Body of pancreas (tissue), 4 donors: ENCODE measurements at regions not wholly inside any gene's neighbourhood (a gene's known extent, or its start where the extent isn't known, plus 50 kb on each side); places are given as distances from the start of the nearest gene placed in this dataset.

Source experiments
- ATAC-seq: fragments of 150-250 bp; one replicate; pipeline ENCODE4 v1.9.1; 2016
- DNase-seq, 4 donors: peaks; one replicate each; pipeline ENCODE4 v3.0.0-alpha.2; 2019
- H3K27ac ChIP-seq, 4 donors: fragments of 200-600 bp; sonication (generic); 1 replicate in 3 of 4; 2 replicates in 1 of 4; pipeline versions ENCODE4 v1.5.1 to v1.6.1; 2016 to 2019; ENCODE audit warnings: mild to moderate bottlenecking in 1 of 4, mixed read lengths in 1 of 4, moderate library complexity in 1 of 4
- H3K27me3 ChIP-seq, 2 donors: fragments of 200-600 bp; sonication (generic); one replicate each; pipeline ENCODE4 v1.6.0; 2016; ENCODE audit warnings: mild to moderate bottlenecking in 1 of 2
- H3K36me3 ChIP-seq, 2 donors: fragments of 200-600 bp; sonication (generic); replicated peaks in 1 of 2; 2 replicates each; pipeline ENCODE4 v1.5.1; 2016; ENCODE audit warnings: low read depth in 2 of 2; ENCODE audit not compliant: insufficient read depth in 1 of 2
- H3K4me1 ChIP-seq: fragments of 200-600 bp; sonication (generic); one replicate; pipeline ENCODE4 v1.6.0; 2016
- H3K4me3 ChIP-seq, 2 donors: fragments of 200-600 bp; sonication (generic); 1 replicate in 1 of 2; 2 replicates in 1 of 2; pipeline ENCODE4 v1.5.1; 2016 to 2019
- H3K9me3 ChIP-seq, 3 donors: fragments of 200-600 bp; sonication (generic); 1 replicate in 2 of 3; 2 replicates in 1 of 3; pipeline ENCODE4 v1.5.1; 2016
- CTCF ChIP-seq, 7 experiments: fragments of 450-650 bp in 4 of 7; fragments of 200-600 bp in 3 of 7; sonication (generic) in 3 of 7; IDR thresholded peaks; one replicate each; pipeline ENCODE4 v1.5.1; 2016 to 2019; ENCODE audit warnings: antibody characterized with exemption in 7 of 7
- POLR2A ChIP-seq, 3 donors: fragments of 450-650 bp; IDR thresholded peaks; one replicate each; pipeline ENCODE4 v1.6.1; 2016; ENCODE audit warnings: antibody characterized with exemption in 3 of 3, mild to moderate bottlenecking in 2 of 3
- WGBS, 2 donors: methylation state at CpG; one replicate each; pipeline ENCODE4 v1.1.5; 2017; 5-methylcytosine and 5-hydroxymethylcytosine counted together
- intact Hi-C: fragments of 100-400 bp; cut with DNase I; formaldehyde crosslinking; loops from one replicate; pipeline ENCODE4 v1.15.1; 2023

DNA sequence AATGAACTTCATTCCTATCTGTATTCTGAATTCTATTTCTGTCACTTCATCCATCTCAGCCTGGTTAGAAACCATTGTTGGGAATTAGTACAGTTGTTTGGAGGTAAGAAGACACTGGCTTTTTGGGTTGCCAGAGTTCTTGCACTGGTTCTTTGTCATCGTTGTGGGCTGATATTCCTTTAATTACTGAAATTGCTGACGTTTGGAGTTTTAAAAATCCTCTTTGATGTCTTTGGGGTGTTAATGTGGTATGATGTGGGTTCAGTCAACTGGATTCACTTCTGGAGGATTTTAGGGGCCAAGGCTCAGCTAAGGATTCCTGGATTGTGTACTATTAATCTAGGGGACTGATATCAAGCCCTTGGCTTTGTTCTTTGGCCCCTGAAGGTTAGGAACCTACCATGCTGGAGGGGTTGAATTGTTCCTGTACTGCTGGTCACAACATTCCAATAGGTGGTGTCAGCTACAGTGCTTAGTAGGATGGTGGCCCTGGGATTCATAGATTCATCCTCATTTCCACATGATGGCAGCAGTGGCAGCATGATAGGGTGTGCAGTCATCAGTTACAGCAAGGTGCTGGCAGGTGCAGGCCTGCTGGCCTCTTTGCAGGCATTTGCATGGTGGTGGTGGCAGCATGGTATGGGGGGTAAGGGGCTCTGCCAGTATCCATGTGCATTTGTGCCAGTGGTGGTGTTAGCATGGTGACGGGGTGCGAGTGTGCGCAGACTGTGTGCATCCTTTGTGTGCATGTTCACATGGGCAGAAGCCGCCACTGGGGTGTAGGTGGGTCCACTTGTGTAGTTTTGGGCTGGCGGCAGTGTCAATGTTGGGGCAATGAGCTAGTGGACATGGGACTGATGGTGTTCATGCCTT is 301.3 kb downstream of the TEX13C start:
- H3K36me3 ChIP-seq = no peaks in the 10 kb centered on the region
- H3K9me3 ChIP-seq = no peaks in the 10 kb centered on the region
- intact Hi-C loops = no loop called here
- no peaks in the 10 kb centered on the region for H3K27me3 ChIP-seq
- TF ChIP-seq CTCF (IDR thresholded peaks at IDR 0.05) (no peak), POLR2A (IDR thresholded peaks at IDR 0.05) (no peak)
- H3K4me3 ChIP-seq = no peak overlapping the region
- no peak overlapping the region for H3K27ac ChIP-seq
- H3K4me1 ChIP-seq = no peaks in the 10 kb centered on the region
- 77 to 81% methylated on average over 6 to 7 of the region's 7 CpGs for WGBS, 2 donors
- DNase-seq (no peak), ATAC-seq (no peak)

DNA sequence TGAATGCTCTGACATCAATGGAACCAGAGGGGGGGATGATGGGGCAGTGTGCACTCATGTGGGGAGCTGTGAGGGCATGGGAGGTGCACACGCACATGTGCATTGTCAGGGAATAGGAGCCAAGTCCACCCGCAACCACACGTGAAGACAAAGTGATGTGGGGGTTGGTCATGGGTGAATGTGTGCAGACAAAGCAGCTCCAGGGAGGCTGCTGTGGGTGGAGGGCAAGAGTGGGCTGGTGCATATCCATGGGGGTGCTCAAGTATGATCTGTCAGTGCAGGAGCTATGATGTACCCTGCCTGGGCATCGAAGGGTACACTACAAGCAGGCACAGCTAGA is 301.9 kb downstream of the TEX13C start:
- WGBS, 2 donors = 88 to 89% methylated on average over 3 to 4 of the region's 4 CpGs
- Histone ChIP-seq H3K27me3 (no peaks in the 10 kb centered on the region), H3K27ac (no peak overlapping the region), H3K4me3 (no peak overlapping the region), H3K36me3 (no peaks in the 10 kb centered on the region), H3K4me1 (no peaks in the 10 kb centered on the region), H3K9me3 (no peaks in the 10 kb centered on the region)
- no peak for TF ChIP-seq CTCF (IDR thresholded peaks at IDR 0.05)
- TF ChIP-seq POLR2A (IDR thresholded peaks at IDR 0.05) = no peak
- DNase-seq (no peak), ATAC-seq (no peak)
- intact Hi-C loops = no loop called here

DNA sequence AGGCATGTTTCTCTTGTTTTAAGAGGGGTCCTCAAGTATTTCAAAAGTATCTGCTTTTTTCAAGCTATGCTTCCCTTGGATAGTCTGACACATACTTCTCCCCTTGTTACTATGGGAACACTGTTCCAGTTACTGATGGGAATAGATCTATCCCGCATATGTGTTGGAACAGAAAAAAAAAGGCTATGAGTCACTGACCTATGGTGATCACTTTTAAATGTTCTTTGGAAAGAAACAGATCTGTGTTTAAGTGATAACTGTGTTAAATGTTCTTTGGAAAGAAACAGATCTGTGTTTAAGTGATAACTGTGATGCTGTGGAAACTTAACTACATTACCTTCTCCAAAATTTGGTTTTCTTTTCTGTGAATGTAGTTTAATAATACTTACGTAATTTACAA is 303.2 kb downstream of the TEX13C start:
- H3K4me1 ChIP-seq = no peaks in the 10 kb centered on the region
- H3K9me3 ChIP-seq = no peaks in the 10 kb centered on the region
- H3K36me3 ChIP-seq = no peaks in the 10 kb centered on the region
- intact Hi-C loops = no loop called here
- whole genome bisulfite sequencing, 2 donors = 51 to 59% methylated on average over 2 of the region's 2 CpGs
- H3K4me3 ChIP-seq = no peak overlapping the region
- TF ChIP-seq POLR2A (IDR thresholded peaks at IDR 0.05) = no peak
- TF ChIP-seq CTCF (IDR thresholded peaks at IDR 0.05) = no peak
- no peaks in the 10 kb centered on the region for H3K27me3 ChIP-seq
- H3K27ac ChIP-seq = no peak overlapping the region
- DNase-seq (no peak), ATAC-seq (no peak)

DNA sequence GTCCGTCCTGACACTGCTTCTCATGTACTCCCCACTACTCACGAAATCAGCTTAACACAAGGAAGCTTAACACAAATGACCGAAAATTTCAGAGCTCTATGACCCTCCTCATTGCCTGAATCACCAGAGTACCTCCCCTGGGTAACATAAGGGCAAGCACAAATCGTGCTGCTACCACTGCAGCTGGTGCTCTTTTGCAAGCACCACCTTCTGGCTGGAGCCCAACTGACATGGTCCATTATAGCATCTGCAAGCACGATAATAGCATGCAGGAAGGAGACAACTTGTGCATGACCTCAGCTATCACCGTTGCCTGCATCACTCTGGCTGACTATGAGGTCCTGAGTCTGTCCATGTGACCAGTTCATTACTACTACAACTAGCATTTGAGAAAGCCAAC is 308.0 kb downstream of the TEX13C start:
- ATAC-seq (no peak), DNase-seq (no peak)
- intact Hi-C loops = no loop called here
- WGBS, 2 donors = 30 to 42% methylated on average over 2 to 5 of the region's 6 CpGs
- no peaks in the 10 kb centered on the region for H3K4me1 ChIP-seq
- no peak for TF ChIP-seq POLR2A (IDR thresholded peaks at IDR 0.05)
- no peak for TF ChIP-seq CTCF (IDR thresholded peaks at IDR 0.05)
- H3K4me3 ChIP-seq = no peak overlapping the region
- no peaks in the 10 kb centered on the region for H3K36me3 ChIP-seq
- H3K27me3 ChIP-seq = no peaks in the 10 kb centered on the region
- no peak overlapping the region for H3K27ac ChIP-seq
- H3K9me3 ChIP-seq = no peaks in the 10 kb centered on the region

DNA sequence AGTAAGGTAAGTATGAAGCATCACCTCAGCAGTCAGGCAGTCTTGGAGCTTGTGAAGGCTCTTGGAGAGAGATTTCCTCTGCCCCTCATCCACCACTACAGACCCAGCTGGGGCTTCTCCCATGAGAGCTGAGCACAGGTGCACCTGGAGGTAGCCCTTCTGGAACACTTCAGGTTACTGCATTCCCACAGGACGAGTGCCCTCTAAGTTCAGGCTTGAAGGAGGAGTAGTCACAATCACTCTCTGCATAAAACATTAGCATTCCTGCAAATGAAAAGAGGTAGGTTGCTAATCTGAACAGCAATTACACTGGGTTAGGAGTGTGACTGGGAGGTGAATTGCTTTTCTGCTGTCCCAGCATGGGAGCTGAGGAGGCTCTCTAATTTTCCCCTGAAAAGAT is 308.8 kb downstream of the TEX13C start:
- H3K36me3 ChIP-seq = no peaks in the 10 kb centered on the region
- no peak for TF ChIP-seq CTCF (IDR thresholded peaks at IDR 0.05)
- no peak for TF ChIP-seq POLR2A (IDR thresholded peaks at IDR 0.05)
- no peak overlapping the region for H3K4me3 ChIP-seq
- ATAC-seq (no peak), DNase-seq (no peak)
- no peak overlapping the region for H3K27ac ChIP-seq
- intact Hi-C loops = no loop called here
- no peaks in the 10 kb centered on the region for H3K9me3 ChIP-seq
- H3K4me1 ChIP-seq = no peaks in the 10 kb centered on the region
- WGBS, 2 donors = 13% methylated on average over 1 of the region's 1 CpG; no CpG with 5 or more reads in 1 of the 2 donors
- no peaks in the 10 kb centered on the region for H3K27me3 ChIP-seq
